Esophagus muscularis mucosa (tissue), 4 donors: ENCODE measurements at regions not wholly inside any gene's neighbourhood (a gene's known extent, or its start where the extent isn't known, plus 50 kb on each side); places are given as distances from the start of the nearest gene placed in this dataset.
A peak's percentile ranks its signal among the peaks of the same experiment; 100 is the strongest.

ENCODE experiments used
- DNase-seq: peaks from one replicate; pipeline ENCODE4 v3.0.0-alpha.2; 2017; ENCODE audit errors: extremely low spot score
- H3K27ac ChIP-seq, 4 donors: fragments of 200-600 bp; sonication (generic); replicated peaks in 1 of 4; 1 replicate in 3 of 4; 2 replicates in 1 of 4; pipeline ENCODE4 v1.5.1; 2016 to 2019; ENCODE audit warnings: mild to moderate bottlenecking in 1 of 4
- H3K27me3 ChIP-seq, 4 donors: fragments of 200-600 bp; sonication (generic); one replicate each; pipeline versions ENCODE4 v1.5.1 to v1.6.0; 2016 to 2019
- H3K36me3 ChIP-seq, 4 donors: fragments of 200-600 bp; sonication (generic); one replicate each; pipeline ENCODE4 v1.5.1; 2016 to 2019
- H3K4me1 ChIP-seq, 4 donors: fragments of 200-600 bp; sonication (generic); one replicate each; pipeline ENCODE4 v1.5.1; 2016 to 2019
- H3K4me3 ChIP-seq, 4 donors: fragments of 200-600 bp; sonication (generic); 1 replicate in 2 of 4; 2 replicates in 2 of 4; pipeline ENCODE4 v1.5.1; 2016 to 2019; ENCODE audit warnings: mild to moderate bottlenecking in 4 of 4, moderate library complexity in 1 of 4
- H3K9me3 ChIP-seq, 4 donors: fragments of 200-600 bp; sonication (generic); 1 replicate in 3 of 4; 2 replicates in 1 of 4; pipeline ENCODE4 v1.5.1; 2016 to 2019
- EP300 ChIP-seq: sonication (generic); formaldehyde crosslinking; IDR thresholded peaks from one replicate; pipeline ENCODE4 v1.6.1; 2017; ENCODE audit warnings: antibody characterized with exemption
- POLR2A ChIP-seq: fragments of 450-650 bp; IDR thresholded peaks from one replicate; pipeline ENCODE4 v1.6.1; 2017; ENCODE audit warnings: antibody characterized with exemption, moderate library complexity, mild to moderate bottlenecking, low read depth
- POLR2AphosphoS5 ChIP-seq, 2 donors: sonication (generic); formaldehyde crosslinking; IDR thresholded peaks; one replicate each; pipeline ENCODE4 v1.6.1; 2017; ENCODE audit warnings: antibody characterized with exemption in 2 of 2
- WGBS: methylation state at CpG from one replicate; pipeline ENCODE4 v1.1.5; 2018; 5-methylcytosine and 5-hydroxymethylcytosine counted together
- intact Hi-C: fragments of 100-400 bp; cut with DNase I; formaldehyde crosslinking; loops from one replicate; pipeline ENCODE4 v1.15.1; 2023
- TF ChIP-seq, protein P1 (sequence below), 3 experiments: fragments of 200-600 bp in 2 of 3; fragments of 450-650 bp in 1 of 3; sonication (generic) in 2 of 3; IDR thresholded peaks; one replicate each; pipeline ENCODE4 v1.5.1; 2017 to 2019; ENCODE audit warnings: antibody characterized with exemption in 3 of 3, mild to moderate bottlenecking in 2 of 3, moderate library complexity in 1 of 3

DNA sequence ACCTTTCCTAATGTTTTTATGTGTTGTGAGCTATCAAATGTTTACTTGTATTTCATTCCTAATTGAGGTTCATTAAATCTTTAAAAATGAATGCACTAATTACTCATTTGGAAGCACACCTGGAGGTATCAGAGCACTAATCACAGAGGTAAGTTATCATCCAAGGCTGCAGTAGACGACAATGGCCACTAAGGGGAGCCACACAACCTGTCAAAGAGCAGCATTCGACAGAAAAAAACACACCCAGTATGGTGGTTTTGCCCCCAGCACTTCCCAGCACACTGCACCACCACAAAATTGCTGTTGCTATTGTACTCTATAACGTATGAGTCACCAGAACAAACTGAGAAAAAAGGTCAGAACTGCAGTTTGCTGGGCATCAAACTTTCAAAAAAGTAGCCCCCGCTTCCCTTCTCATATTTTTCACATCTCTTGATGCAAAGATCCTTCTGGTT, 205.9 kb upstream of the IGF1R start:
- no peaks in the 10 kb centered on the region for H3K9me3 ChIP-seq

DNA sequence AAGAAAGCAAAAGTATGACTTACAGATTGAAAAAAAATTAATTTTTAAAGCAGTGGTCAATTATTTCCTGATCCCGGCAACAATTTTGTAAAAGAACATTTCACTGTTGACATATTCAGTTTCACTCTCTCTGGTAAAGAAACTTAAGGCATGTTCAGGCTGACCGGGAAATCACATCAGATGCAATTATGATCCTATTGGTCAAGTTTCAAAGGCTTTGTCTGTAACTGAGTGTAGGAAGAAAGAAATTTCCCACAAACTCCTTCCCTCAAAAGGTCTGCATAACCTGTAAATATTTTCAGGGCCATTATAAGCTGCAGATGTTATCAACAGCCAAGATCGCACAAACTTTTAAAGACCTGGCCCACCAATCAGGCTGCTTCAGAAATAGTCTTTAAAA, 205.4 kb upstream of the IGF1R start:
- WGBS = 61% methylated on average over 3 of the region's 3 CpGs
- no peaks in the 10 kb centered on the region for H3K36me3 ChIP-seq
- H3K4me3 ChIP-seq = no peak overlapping the region
- H3K4me1 ChIP-seq = peaks cover 0 to 3% (median 0%) of the 10 kb centered on the region in 4 donors
- H3K27me3 ChIP-seq = peaks cover 0 to 6% (median 0%) of the 10 kb centered on the region in 4 donors
- TF ChIP-seq, protein P1, sequence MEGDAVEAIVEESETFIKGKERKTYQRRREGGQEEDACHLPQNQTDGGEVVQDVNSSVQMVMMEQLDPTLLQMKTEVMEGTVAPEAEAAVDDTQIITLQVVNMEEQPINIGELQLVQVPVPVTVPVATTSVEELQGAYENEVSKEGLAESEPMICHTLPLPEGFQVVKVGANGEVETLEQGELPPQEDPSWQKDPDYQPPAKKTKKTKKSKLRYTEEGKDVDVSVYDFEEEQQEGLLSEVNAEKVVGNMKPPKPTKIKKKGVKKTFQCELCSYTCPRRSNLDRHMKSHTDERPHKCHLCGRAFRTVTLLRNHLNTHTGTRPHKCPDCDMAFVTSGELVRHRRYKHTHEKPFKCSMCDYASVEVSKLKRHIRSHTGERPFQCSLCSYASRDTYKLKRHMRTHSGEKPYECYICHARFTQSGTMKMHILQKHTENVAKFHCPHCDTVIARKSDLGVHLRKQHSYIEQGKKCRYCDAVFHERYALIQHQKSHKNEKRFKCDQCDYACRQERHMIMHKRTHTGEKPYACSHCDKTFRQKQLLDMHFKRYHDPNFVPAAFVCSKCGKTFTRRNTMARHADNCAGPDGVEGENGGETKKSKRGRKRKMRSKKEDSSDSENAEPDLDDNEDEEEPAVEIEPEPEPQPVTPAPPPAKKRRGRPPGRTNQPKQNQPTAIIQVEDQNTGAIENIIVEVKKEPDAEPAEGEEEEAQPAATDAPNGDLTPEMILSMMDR (IDR thresholded peaks at IDR 0.05) = no peak
- no peak for TF ChIP-seq POLR2AphosphoS5 (IDR thresholded peaks at IDR 0.05)
- no peak for TF ChIP-seq EP300
- no peak for TF ChIP-seq POLR2A
- H3K27ac ChIP-seq = no peak overlapping the region
- DNase-seq = peak; percentile 37
- H3K9me3 ChIP-seq = no peaks in the 10 kb centered on the region
- intact Hi-C loops = loop anchor here (10.0 kb wide), 1 partner anchor 202 kb away; the partner anchor contains the start of gene IGF1R

More for the DNA sequence above, 205.9 kb upstream of the IGF1R start:
- 20% methylated on average over 4 of the region's 4 CpGs for WGBS
- no peaks in the 10 kb centered on the region for H3K36me3 ChIP-seq
- TF ChIP-seq, protein P1 (IDR thresholded peaks at IDR 0.05) = peak; percentile 75 to 85 (median 81)
- TF ChIP-seq EP300 = no peak
- H3K27ac ChIP-seq = no peak overlapping the region
- intact Hi-C loops = loop anchor here (10.0 kb wide), 1 partner anchor 202 kb away; the partner anchor contains the start of gene IGF1R
- DNase-seq = peak; percentile 89
- peaks cover 0 to 3% (median 0%) of the 10 kb centered on the region in 4 donors for H3K4me1 ChIP-seq
- H3K4me3 ChIP-seq = no peak overlapping the region
- H3K27me3 ChIP-seq = peaks cover 0 to 6% (median 0%) of the 10 kb centered on the region in 4 donors

DNA sequence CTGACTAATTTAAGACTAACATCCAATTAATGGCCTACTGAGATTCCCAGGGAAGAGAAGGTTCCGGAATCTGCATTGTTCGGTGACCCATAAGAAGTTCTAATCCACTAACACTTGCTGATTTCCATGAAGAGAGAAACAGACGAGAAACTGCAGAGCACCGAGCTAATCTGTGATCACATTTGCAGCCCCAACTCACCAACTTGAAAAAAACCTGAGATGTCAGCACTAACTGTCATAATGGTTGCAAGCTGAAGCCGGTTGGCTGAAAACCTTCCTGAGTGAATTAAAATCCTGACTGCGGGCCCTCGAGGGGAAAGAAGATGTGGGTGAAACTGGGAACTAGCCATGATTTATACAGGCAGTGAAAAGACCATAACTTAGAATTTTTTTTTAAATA, 204.8 kb upstream of the IGF1R start:
- H3K4me3 ChIP-seq = no peak overlapping the region
- no peak overlapping the region for H3K27ac ChIP-seq
- intact Hi-C loops = loop anchor here (10.0 kb wide), 1 partner anchor 201 kb away; the partner anchor contains the start of gene IGF1R
- TF ChIP-seq POLR2AphosphoS5 (IDR thresholded peaks at IDR 0.05) = no peak
- no peak for TF ChIP-seq EP300
- TF ChIP-seq, protein P1 (IDR thresholded peaks at IDR 0.05) = no peak
- no peak for TF ChIP-seq POLR2A
- DNase-seq = peak; percentile 10
- no peaks in the 10 kb centered on the region for H3K9me3 ChIP-seq
- 79% methylated on average over 7 of the region's 7 CpGs for WGBS
- peaks cover 0 to 6% (median 0%) of the 10 kb centered on the region in 4 donors for H3K27me3 ChIP-seq
- peaks cover 0 to 3% (median 0%) of the 10 kb centered on the region in 4 donors for H3K4me1 ChIP-seq
- H3K36me3 ChIP-seq = no peaks in the 10 kb centered on the region

DNA sequence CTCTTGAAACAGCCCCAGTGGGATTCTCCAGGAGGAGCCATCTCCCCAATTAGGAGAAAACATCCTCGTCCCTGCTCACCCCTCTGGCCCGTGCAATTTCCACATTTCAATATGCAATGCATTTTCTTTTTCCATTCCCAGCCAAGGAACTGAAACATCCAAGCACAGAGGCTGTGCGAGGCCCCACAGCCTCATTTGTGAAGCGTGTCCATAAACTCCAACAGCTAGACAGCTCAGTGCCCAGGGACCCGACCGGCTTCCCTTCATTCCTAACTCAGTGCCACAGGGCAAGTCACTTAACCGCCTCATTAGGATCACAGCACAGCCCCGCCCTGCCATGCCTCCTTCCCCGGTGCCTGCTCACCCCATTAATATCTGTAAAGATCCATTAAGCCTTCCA, 204.2 kb upstream of the IGF1R start:
- 65% methylated on average over 9 of the region's 9 CpGs for WGBS
- peak; percentile 78 for DNase-seq
- no peak overlapping the region for H3K27ac ChIP-seq
- no peak overlapping the region for H3K4me3 ChIP-seq
- H3K27me3 ChIP-seq = peaks cover 0 to 6% (median 0%) of the 10 kb centered on the region in 4 donors
- TF ChIP-seq EP300 (no peak), POLR2AphosphoS5 (IDR thresholded peaks at IDR 0.05) (no peak)
- TF ChIP-seq, protein P1 (IDR thresholded peaks at IDR 0.05) = no peak
- intact Hi-C loops = loop anchor here (10.0 kb wide), 1 partner anchor 201 kb away; the partner anchor contains the start of gene IGF1R
- H3K36me3 ChIP-seq = no peaks in the 10 kb centered on the region
- no peaks in the 10 kb centered on the region for H3K9me3 ChIP-seq
- peaks cover 0 to 3% (median 0%) of the 10 kb centered on the region in 4 donors for H3K4me1 ChIP-seq

DNA sequence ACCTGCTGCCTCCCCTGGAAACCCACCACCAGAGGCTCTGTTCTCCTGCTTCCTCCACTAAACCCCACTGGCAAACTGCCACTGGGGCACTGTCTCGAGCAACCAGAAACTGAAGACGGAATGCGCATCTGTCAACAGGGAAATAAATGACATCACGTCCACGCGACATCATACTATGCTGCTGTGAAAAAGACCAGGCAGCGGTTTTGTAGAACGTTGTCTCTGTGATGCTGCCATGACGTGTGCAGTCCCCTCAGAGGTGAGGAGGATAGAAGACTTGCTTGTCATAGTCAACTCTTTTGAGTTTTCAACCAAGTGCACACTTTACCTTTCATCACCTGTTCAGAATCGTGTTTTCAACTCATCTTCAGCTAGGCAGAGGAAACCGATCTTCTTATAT, 203.0 kb upstream of the IGF1R start:
- Histone ChIP-seq H3K4me3 (no peak overlapping the region), H3K4me1 (peaks cover 0 to 3% (median 0%) of the 10 kb centered on the region in 4 donors), H3K9me3 (no peaks in the 10 kb centered on the region), H3K27ac (no peak overlapping the region), H3K36me3 (no peaks in the 10 kb centered on the region), H3K27me3 (peaks cover 0 to 6% (median 0%) of the 10 kb centered on the region in 4 donors)
- 84% methylated on average over 11 of the region's 11 CpGs for WGBS
- intact Hi-C loops = loop anchor here (5.0 to 10.0 kb wide), 2 partner anchors 199 to 632 kb away; partner anchors contain the start of gene IGF1R
- TF ChIP-seq, protein P1 (IDR thresholded peaks at IDR 0.05) = no peak
- DNase-seq = no peak
